ENCODE measurements at regions not wholly inside any gene's neighbourhood (a gene's known extent, or its start where the extent isn't known, plus 50 kb on each side); places are given as distances from the start of the nearest gene placed in this dataset.

GRCh38 chr4:171646984-171647383, 166.2 kb upstream of the GALNTL6 start:
- TF ChIP-seq, protein P1, sequence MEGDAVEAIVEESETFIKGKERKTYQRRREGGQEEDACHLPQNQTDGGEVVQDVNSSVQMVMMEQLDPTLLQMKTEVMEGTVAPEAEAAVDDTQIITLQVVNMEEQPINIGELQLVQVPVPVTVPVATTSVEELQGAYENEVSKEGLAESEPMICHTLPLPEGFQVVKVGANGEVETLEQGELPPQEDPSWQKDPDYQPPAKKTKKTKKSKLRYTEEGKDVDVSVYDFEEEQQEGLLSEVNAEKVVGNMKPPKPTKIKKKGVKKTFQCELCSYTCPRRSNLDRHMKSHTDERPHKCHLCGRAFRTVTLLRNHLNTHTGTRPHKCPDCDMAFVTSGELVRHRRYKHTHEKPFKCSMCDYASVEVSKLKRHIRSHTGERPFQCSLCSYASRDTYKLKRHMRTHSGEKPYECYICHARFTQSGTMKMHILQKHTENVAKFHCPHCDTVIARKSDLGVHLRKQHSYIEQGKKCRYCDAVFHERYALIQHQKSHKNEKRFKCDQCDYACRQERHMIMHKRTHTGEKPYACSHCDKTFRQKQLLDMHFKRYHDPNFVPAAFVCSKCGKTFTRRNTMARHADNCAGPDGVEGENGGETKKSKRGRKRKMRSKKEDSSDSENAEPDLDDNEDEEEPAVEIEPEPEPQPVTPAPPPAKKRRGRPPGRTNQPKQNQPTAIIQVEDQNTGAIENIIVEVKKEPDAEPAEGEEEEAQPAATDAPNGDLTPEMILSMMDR (IDR thresholded peaks at IDR 0.05) = no peak
- TF ChIP-seq EP300 (IDR thresholded peaks at IDR 0.05) (no peak), POLR2A (IDR thresholded peaks at IDR 0.05) (no peak)

Measured in gastroesophageal sphincter (tissue), 3 donors.